Glutamatergic neuron (in vitro differentiated cells): ENCODE measurements at regions not wholly inside any gene's neighbourhood (a gene's known extent, or its start where the extent isn't known, plus 50 kb on each side); places are given as distances from the start of the nearest gene placed in this dataset.

Experiments used
- DNase-seq: peaks from one replicate; pipeline ENCODE4 v3.0.0; 2022
- H3K27ac Mint-ChIP-seq: one replicate; pipeline ENCODE4 v1.8.0; 2020; ENCODE audit warnings: mild to moderate bottlenecking, mixed read lengths, inconsistent platforms; ENCODE audit not compliant: unreplicated experiment
- H3K27me3 Mint-ChIP-seq: one replicate; pipeline ENCODE4 v1.8.0; 2020; ENCODE audit warnings: mild to moderate bottlenecking, moderate library complexity, mixed read lengths, inconsistent platforms; ENCODE audit not compliant: unreplicated experiment
- H3K36me3 Mint-ChIP-seq: one replicate; pipeline ENCODE4 v1.8.0; 2020; ENCODE audit warnings: mild to moderate bottlenecking, mixed read lengths, inconsistent platforms; ENCODE audit not compliant: unreplicated experiment
- H3K4me1 Mint-ChIP-seq: one replicate; pipeline ENCODE4 v1.8.0; 2020; ENCODE audit warnings: mild to moderate bottlenecking, low read depth, mixed read lengths, inconsistent platforms; ENCODE audit not compliant: unreplicated experiment
- H3K4me3 Mint-ChIP-seq: one replicate; pipeline ENCODE4 v1.8.0; 2020; ENCODE audit warnings: mild to moderate bottlenecking, mixed read lengths, inconsistent platforms; ENCODE audit not compliant: unreplicated experiment
- H3K9me3 Mint-ChIP-seq: one replicate; pipeline ENCODE4 v1.8.0; 2020; ENCODE audit warnings: mild to moderate bottlenecking, moderate library complexity, mixed read lengths, inconsistent platforms; ENCODE audit not compliant: unreplicated experiment
- CTCF ChIP-seq: fragments of 200-600 bp; sonication (generic); IDR thresholded peaks from one replicate; pipeline ENCODE4 v1.5.0; 2021; ENCODE audit not compliant: partially characterized antibody, unreplicated experiment

GRCh38 chr6:142651384-142651783 lies 293.6 kb downstream of the HIVEP2 start:
- no peaks in the 10 kb centered on the region for H3K4me1 Mint-ChIP-seq
- H3K27ac Mint-ChIP-seq, result no peak overlapping the region
- H3K27me3 Mint-ChIP-seq, result no peaks in the 10 kb centered on the region
- DNase-seq, result no peak
- no peak overlapping the region for H3K4me3 Mint-ChIP-seq
- TF ChIP-seq CTCF, result no peak
- H3K9me3 Mint-ChIP-seq, result no peaks in the 10 kb centered on the region
- no peaks in the 10 kb centered on the region for H3K36me3 Mint-ChIP-seq

- DNase-seq, result no peak
- Mint-ChIP-seq H3K36me3 (no peaks in the 10 kb centered on the region), H3K4me3 (no peak overlapping the region), H3K9me3 (no peaks in the 10 kb centered on the region), H3K27ac (no peak overlapping the region), H3K27me3 (no peaks in the 10 kb centered on the region), H3K4me1 (no peaks in the 10 kb centered on the region)
- no peak for TF ChIP-seq CTCF
Measured at GRCh38 chr6:142653710-142654420, 291.1 kb downstream of the HIVEP2 start.

- no peak for TF ChIP-seq CTCF
- no peak overlapping the region for H3K4me3 Mint-ChIP-seq
- H3K27me3 Mint-ChIP-seq, result no peaks in the 10 kb centered on the region
- H3K4me1 Mint-ChIP-seq, result no peaks in the 10 kb centered on the region
- H3K9me3 Mint-ChIP-seq, result no peaks in the 10 kb centered on the region
- H3K27ac Mint-ChIP-seq, result no peak overlapping the region
- H3K36me3 Mint-ChIP-seq, result no peaks in the 10 kb centered on the region
- DNase-seq, result no peak
Measured at GRCh38 chr6:142659661-142660060, 285.3 kb downstream of the HIVEP2 start.

GRCh38 chr6:142665393-142665792 lies 279.6 kb downstream of the HIVEP2 start:
- Mint-ChIP-seq H3K27ac (no peak overlapping the region), H3K9me3 (no peaks in the 10 kb centered on the region), H3K4me3 (no peak overlapping the region), H3K4me1 (no peaks in the 10 kb centered on the region), H3K27me3 (no peaks in the 10 kb centered on the region), H3K36me3 (no peaks in the 10 kb centered on the region)
- no peak for DNase-seq
- TF ChIP-seq CTCF, result no peak

- Mint-ChIP-seq H3K9me3 (no peaks in the 10 kb centered on the region), H3K4me3 (no peak overlapping the region), H3K36me3 (no peaks in the 10 kb centered on the region), H3K4me1 (no peaks in the 10 kb centered on the region), H3K27me3 (no peaks in the 10 kb centered on the region), H3K27ac (no peak overlapping the region)
- no peak for DNase-seq
- no peak for TF ChIP-seq CTCF
Measured at GRCh38 chr6:142666599-142667185, 278.3 kb downstream of the HIVEP2 start.
